Stomach (tissue), 4 donors: ENCODE measurements at regions not wholly inside any gene's neighbourhood (a gene's known extent, or its start where the extent isn't known, plus 50 kb on each side); places are given as distances from the start of the nearest gene placed in this dataset.

ENCODE experiments used
- CTCF ChIP-seq, 7 experiments: fragments of 450-650 bp in 4 of 7; fragments of 200-600 bp in 3 of 7; sonication (generic) in 3 of 7; IDR thresholded peaks; one replicate each; pipeline ENCODE4 v1.5.1; 2016 to 2019; ENCODE audit warnings: antibody characterized with exemption in 7 of 7, control low read depth in 2 of 7, mild to moderate bottlenecking in 1 of 7
- EP300 ChIP-seq: sonication (generic); formaldehyde crosslinking; IDR thresholded peaks from one replicate; pipeline ENCODE4 v1.6.1; 2017; ENCODE audit warnings: antibody characterized with exemption
- POLR2A ChIP-seq, 4 donors: fragments of 450-650 bp; IDR thresholded peaks; one replicate each; pipeline ENCODE4 v1.6.1; 2016; ENCODE audit warnings: antibody characterized with exemption in 4 of 4, control low read depth in 2 of 4, mild to moderate bottlenecking in 1 of 4, moderate library complexity in 1 of 4
- POLR2AphosphoS5 ChIP-seq, 3 donors: sonication (generic); formaldehyde crosslinking; IDR thresholded peaks; one replicate each; pipeline ENCODE4 v1.6.1; 2016; ENCODE audit warnings: antibody characterized with exemption in 3 of 3

GRCh38 chr1:79738101-79738500 is 731.6 kb upstream of the ADGRL4 start:
- TF ChIP-seq CTCF (IDR thresholded peaks at IDR 0.05) (no peak), POLR2A (IDR thresholded peaks at IDR 0.05) (no peak), POLR2AphosphoS5 (IDR thresholded peaks at IDR 0.05) (no peak), EP300 (no peak)
